ENCODE measurements at regions not wholly inside any gene's neighbourhood (a gene's known extent, or its start where the extent isn't known, plus 50 kb on each side); places are given as distances from the start of the nearest gene placed in this dataset.

GRCh38 chr3:76432396-76432795 lies 607.5 kb upstream of the ROBO2 start:
- Histone ChIP-seq H3K4me1 (ENCODE audit: control insufficient read depth, insufficient read depth, low read length) (no peaks in the 10 kb centered on the region), H3K27ac (ENCODE audit: low read length) (no peak overlapping the region), H3K36me3 (ENCODE audit: control insufficient read depth, insufficient read depth, low read length) (no peaks in the 10 kb centered on the region), H3K4me3 (ENCODE audit: low read depth in 2 of 2, low read length in 2 of 2) (no peak overlapping the region), H3K27me3 (ENCODE audit: control insufficient read depth, insufficient read depth, low read length) (no peaks in the 10 kb centered on the region), H3K9me3 (ENCODE audit: control insufficient read depth, insufficient read depth, low read depth, low read length) (no peaks in the 10 kb centered on the region)
- no TSS peak for BruUV-seq (replicated peaks)
- in situ Hi-C loops (cut with HindIII; ENCODE audit: low pct_unique_long_range_greater_than_20kb, low sequenced_read_pairs) (no loop called here), intact Hi-C loops (cut with micrococcal nuclease; ENCODE audit: unreplicated experiment) (no loop called here)
- ATAC-seq (no peak), DNase-seq (ENCODE audit: low read depth, low spot score) (no peak)
- TF ChIP-seq TCF7L2 (IDR thresholded peaks at IDR 0.05; ENCODE audit: low read depth, low read length) (no peak), CTCF (IDR thresholded peaks at IDR 0.05) (no peak), SIN3A (IDR thresholded peaks at IDR 0.05; ENCODE audit: borderline replicate concordance, insufficient read depth, low read depth, low read length) (no peak), POLR2AphosphoS5 (IDR thresholded peaks at IDR 0.05; ENCODE audit: low read depth, low read length) (no peak), REST (IDR thresholded peaks at IDR 0.05; ENCODE audit: insufficient read depth in 1 of 2, low read depth in 2 of 2, low read length in 1 of 2) (no peak)
- CTCF ChIA-PET, result no interaction called here
- POLR2A ChIA-PET, result no interaction called here

- Histone ChIP-seq H3K27ac (ENCODE audit: low read length) (no peak overlapping the region), H3K9me3 (ENCODE audit: control insufficient read depth, insufficient read depth, low read depth, low read length) (no peaks in the 10 kb centered on the region), H3K36me3 (ENCODE audit: control insufficient read depth, insufficient read depth, low read length) (no peaks in the 10 kb centered on the region), H3K4me3 (ENCODE audit: low read depth in 2 of 2, low read length in 2 of 2) (no peak overlapping the region), H3K27me3 (ENCODE audit: control insufficient read depth, insufficient read depth, low read length) (no peaks in the 10 kb centered on the region), H3K4me1 (ENCODE audit: control insufficient read depth, insufficient read depth, low read length) (no peaks in the 10 kb centered on the region)
- in situ Hi-C loops (cut with HindIII; ENCODE audit: low pct_unique_long_range_greater_than_20kb, low sequenced_read_pairs), result no loop called here
- POLR2A ChIA-PET, result no interaction called here
- intact Hi-C loops (cut with micrococcal nuclease; ENCODE audit: unreplicated experiment), result no loop called here
- no TSS peak for BruUV-seq (replicated peaks)
- CTCF ChIA-PET, result no interaction called here
- ATAC-seq (no peak), DNase-seq (ENCODE audit: low read depth, low spot score) (no peak)
- TF ChIP-seq SIN3A (IDR thresholded peaks at IDR 0.05; ENCODE audit: borderline replicate concordance, insufficient read depth, low read depth, low read length) (no peak), REST (IDR thresholded peaks at IDR 0.05; ENCODE audit: insufficient read depth in 1 of 2, low read depth in 2 of 2, low read length in 1 of 2) (no peak), TCF7L2 (IDR thresholded peaks at IDR 0.05; ENCODE audit: low read depth, low read length) (no peak), POLR2AphosphoS5 (IDR thresholded peaks at IDR 0.05; ENCODE audit: low read depth, low read length) (no peak), CTCF (IDR thresholded peaks at IDR 0.05) (no peak)
These were observed 603.0 kb upstream of the ROBO2 start for GRCh38 chr3:76436894-76437293.

Measured in Panc1 (cell line).